ENCODE measurements at regions not wholly inside any gene's neighbourhood (a gene's known extent, or its start where the extent isn't known, plus 50 kb on each side); places are given as distances from the start of the nearest gene placed in this dataset.
"Not testable (repeated sequence)": the region's sequence is repeated elsewhere in the genome, so short reads cannot be mapped to it uniquely, and the experiment has no call there.

DNA sequence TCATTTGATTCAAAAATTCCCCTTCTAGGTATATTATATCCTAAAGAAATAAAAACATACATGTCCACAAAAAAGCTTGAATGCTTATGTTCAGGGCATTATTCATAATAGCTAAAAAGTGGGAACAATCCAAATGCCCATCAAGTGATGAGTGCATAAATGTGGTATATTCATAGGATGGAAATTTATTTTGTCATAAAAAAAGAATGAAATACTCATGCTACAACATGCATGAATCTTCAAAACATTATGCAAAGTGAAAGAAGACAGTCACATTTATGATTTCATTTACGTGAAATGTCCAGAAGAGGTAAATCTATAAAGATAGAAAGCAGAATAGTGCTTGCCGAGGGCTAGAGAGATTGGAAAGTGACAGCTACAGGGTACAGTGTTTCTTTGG lies 83.6 kb upstream of the SLC25A36 start:
- H3K4me3 Mint-ChIP-seq, result no peak overlapping the region
- DNase-seq, result no peak
- no peak overlapping the region for H3K27ac Mint-ChIP-seq
- H3K9me3 Mint-ChIP-seq, result no peaks in the 10 kb centered on the region
- no peaks in the 10 kb centered on the region for H3K27me3 Mint-ChIP-seq (ENCODE audit: low read depth)
- H3K36me3 Mint-ChIP-seq (ENCODE audit: insufficient read depth in 2 of 2), result no peaks in the 10 kb centered on the region
- no peak for ATAC-seq (replicated peaks in 1 of 2)
- H3K4me1 Mint-ChIP-seq (ENCODE audit: low read depth), result no peaks in the 10 kb centered on the region

- no peaks in the 10 kb centered on the region for H3K4me1 Mint-ChIP-seq (ENCODE audit: low read depth)
- no peak for DNase-seq
- H3K36me3 Mint-ChIP-seq (ENCODE audit: insufficient read depth in 2 of 2), result no peaks in the 10 kb centered on the region
- no peak overlapping the region for H3K4me3 Mint-ChIP-seq
- no peaks in the 10 kb centered on the region for H3K27me3 Mint-ChIP-seq (ENCODE audit: low read depth)
- no peak overlapping the region for H3K27ac Mint-ChIP-seq
- no peak for ATAC-seq (replicated peaks in 1 of 2)
- no peaks in the 10 kb centered on the region for H3K9me3 Mint-ChIP-seq
Measured at GRCh38 chr3:140859592-140860336, 81.9 kb upstream of the SLC25A36 start.

DNA sequence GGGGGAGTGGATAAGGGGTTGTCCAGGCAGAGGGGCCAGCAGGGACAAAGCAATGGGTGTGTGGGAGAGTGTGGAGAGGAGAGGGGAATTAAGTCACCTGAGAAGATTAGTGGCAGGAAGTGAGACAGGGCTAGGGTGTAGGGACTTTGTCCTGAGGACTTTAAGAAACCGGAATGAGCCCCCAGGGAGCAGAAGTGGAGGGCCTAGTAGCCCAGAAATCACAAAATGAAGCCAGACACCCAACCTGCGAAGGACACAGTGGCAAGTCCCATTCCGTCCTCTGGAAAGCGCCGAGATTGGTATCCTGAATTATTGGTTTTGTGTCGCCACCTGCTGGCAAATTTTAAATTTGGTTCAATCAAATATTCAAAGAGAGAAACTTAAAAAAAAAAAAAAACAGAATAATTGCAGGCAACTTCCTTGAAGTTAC lies 78.0 kb upstream of the SLC25A36 start:
- ATAC-seq (replicated peaks in 1 of 2) (peak in 1 of 2 donors; percentile 32), DNase-seq (peak; percentile 41 to 54)
- H3K36me3 Mint-ChIP-seq (ENCODE audit: insufficient read depth in 2 of 2), result no peaks in the 10 kb centered on the region
- H3K4me3 Mint-ChIP-seq, result no peak overlapping the region
- H3K27me3 Mint-ChIP-seq (ENCODE audit: low read depth), result no peaks in the 10 kb centered on the region
- no peak overlapping the region for H3K27ac Mint-ChIP-seq
- H3K4me1 Mint-ChIP-seq (ENCODE audit: low read depth), result no peaks in the 10 kb centered on the region
- peaks cover 0 to 2% of the 10 kb centered on the region in 2 donors for H3K9me3 Mint-ChIP-seq

DNA sequence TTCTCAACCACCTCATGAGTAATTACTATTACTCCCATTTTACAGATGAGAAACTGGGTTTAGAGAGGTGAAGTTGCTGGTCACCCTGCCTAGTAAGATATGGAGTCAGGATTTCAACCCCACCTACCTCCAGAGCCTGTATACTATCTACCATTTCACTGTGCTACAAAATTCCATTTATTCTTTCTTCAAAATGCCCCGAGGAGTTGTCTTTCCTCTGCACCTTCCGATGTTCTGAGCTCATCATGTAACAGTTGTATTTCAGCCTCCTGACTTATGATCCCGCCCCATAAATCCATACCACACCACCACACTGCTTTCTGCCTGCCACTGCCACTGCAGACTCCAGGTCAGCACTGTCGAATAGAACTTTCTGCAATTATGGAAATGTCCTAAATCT lies 71.3 kb upstream of the SLC25A36 start:
- H3K9me3 Mint-ChIP-seq, result peaks cover 0 to 2% of the 10 kb centered on the region in 2 donors
- H3K27ac Mint-ChIP-seq, result no peak overlapping the region
- H3K36me3 Mint-ChIP-seq (ENCODE audit: insufficient read depth in 2 of 2), result no peaks in the 10 kb centered on the region
- no peaks in the 10 kb centered on the region for H3K4me1 Mint-ChIP-seq (ENCODE audit: low read depth)
- no peaks in the 10 kb centered on the region for H3K27me3 Mint-ChIP-seq (ENCODE audit: low read depth)
- ATAC-seq (replicated peaks in 1 of 2), result no peak
- H3K4me3 Mint-ChIP-seq, result no peak overlapping the region
- no peak for DNase-seq

GRCh38 chr3:140871022-140871421 lies 70.6 kb upstream of the SLC25A36 start:
- H3K9me3 Mint-ChIP-seq, result peaks cover 0 to under 1% of the 10 kb centered on the region in 2 donors
- no peaks in the 10 kb centered on the region for H3K4me1 Mint-ChIP-seq (ENCODE audit: low read depth)
- no peaks in the 10 kb centered on the region for H3K27me3 Mint-ChIP-seq (ENCODE audit: low read depth)
- DNase-seq, result no peak
- no peak overlapping the region for H3K4me3 Mint-ChIP-seq
- H3K36me3 Mint-ChIP-seq (ENCODE audit: insufficient read depth in 2 of 2), result no peaks in the 10 kb centered on the region
- ATAC-seq (replicated peaks in 1 of 2), result no peak
- H3K27ac Mint-ChIP-seq, result no peak overlapping the region

DNA sequence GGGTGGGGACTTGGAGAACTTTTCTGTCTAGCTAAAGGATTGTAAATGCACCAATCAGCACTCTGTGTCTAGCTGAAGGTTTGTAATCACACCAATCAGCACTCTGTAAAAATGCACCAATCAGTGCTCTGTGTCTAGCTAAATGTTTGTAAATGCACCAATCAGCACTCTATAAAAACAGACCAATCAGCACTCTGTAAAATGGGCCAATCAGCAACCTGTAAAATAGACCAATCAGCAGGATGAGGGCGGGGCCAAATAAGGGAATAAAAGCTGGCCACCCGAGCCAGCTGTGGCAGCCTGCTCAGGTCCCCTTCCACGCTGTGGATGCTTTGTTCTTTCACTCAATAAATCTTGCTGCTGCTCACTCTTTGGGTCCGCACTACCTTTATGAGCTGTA lies 69.5 kb upstream of the SLC25A36 start:
- H3K36me3 Mint-ChIP-seq (ENCODE audit: insufficient read depth in 2 of 2); H3K4me1 Mint-ChIP-seq (ENCODE audit: low read depth); ATAC-seq (replicated peaks in 1 of 2); DNase-seq; H3K4me3 Mint-ChIP-seq; H3K9me3 Mint-ChIP-seq; H3K27me3 Mint-ChIP-seq (ENCODE audit: low read depth); H3K27ac Mint-ChIP-seq: not testable (repeated sequence)

DNA sequence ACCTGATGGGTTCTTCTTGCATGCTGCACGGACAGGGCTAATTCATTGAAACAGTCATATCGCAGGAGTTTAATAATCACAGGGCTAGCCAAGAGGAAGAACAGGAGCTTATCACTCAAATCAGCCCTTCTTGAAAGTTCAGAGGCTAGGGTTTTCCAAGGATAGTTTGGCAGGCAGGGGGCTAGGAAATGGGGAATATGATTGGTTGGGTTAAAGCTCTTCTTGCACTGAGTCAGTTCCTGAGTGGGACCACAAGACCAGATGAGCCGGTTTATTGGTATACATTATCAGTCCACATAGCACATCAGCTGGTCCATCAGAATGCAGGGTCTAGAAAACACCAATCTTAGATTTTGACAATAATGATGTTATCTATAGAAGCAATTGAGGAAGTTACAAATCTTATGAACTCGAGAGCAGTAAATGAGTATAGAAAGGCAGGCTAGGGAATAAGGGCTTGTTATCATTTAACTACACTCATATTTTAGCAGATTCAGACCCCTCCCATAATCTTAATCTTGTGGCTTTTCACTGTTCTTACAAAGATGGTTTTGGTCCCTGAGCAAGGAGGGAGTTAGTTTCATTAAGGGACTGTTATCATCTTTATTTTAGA lies 58.1 kb upstream of the SLC25A36 start:
- Mint-ChIP-seq H3K4me3 (no peak overlapping the region), H3K27ac (no peak overlapping the region)
- no peak for ATAC-seq (replicated peaks in 1 of 2)

DNA sequence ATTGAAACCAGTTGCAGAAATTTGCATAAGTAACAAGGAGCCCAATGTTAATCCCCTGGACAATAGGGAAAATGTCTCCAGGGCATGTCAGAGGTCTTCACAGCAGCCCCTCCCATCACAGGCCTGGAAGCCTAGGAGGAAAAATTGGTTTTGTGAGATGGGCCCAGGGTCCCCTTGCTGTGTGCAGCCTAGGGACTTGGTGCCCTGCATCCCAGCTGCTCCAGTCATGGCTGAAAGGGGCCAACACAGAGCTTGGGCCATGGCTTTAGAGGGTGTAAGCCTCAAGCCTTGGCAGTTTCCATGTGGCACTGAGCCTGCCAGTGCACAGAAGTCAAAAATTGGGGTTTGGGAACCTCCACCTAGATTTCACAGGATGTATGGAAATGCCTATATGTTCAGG lies 55.9 kb upstream of the SLC25A36 start:
- not testable (repeated sequence) for H3K4me3 Mint-ChIP-seq; DNase-seq; H3K4me1 Mint-ChIP-seq (ENCODE audit: low read depth)

More for the DNA sequence above, 58.1 kb upstream of the SLC25A36 start:
- DNase-seq, result no peak
- Mint-ChIP-seq H3K27me3 (ENCODE audit: low read depth) (peaks cover 6% of the 10 kb centered on the region), H3K9me3 (peaks cover 1 to 2% of the 10 kb centered on the region in 2 donors), H3K4me1 (ENCODE audit: low read depth) (no peaks in the 10 kb centered on the region), H3K36me3 (ENCODE audit: insufficient read depth in 2 of 2) (no peaks in the 10 kb centered on the region)

More for the DNA sequence above, 55.9 kb upstream of the SLC25A36 start:
- not testable (repeated sequence) for ATAC-seq (replicated peaks in 1 of 2); H3K27me3 Mint-ChIP-seq (ENCODE audit: low read depth); H3K9me3 Mint-ChIP-seq; H3K27ac Mint-ChIP-seq; H3K36me3 Mint-ChIP-seq (ENCODE audit: insufficient read depth in 2 of 2)
